ENCODE measurements at regions not wholly inside any gene's neighbourhood (a gene's known extent, or its start where the extent isn't known, plus 50 kb on each side); places are given as distances from the start of the nearest gene placed in this dataset.
"Not testable (repeated sequence)": the region's sequence is repeated elsewhere in the genome, so short reads cannot be mapped to it uniquely, and the experiment has no call there.

DNA sequence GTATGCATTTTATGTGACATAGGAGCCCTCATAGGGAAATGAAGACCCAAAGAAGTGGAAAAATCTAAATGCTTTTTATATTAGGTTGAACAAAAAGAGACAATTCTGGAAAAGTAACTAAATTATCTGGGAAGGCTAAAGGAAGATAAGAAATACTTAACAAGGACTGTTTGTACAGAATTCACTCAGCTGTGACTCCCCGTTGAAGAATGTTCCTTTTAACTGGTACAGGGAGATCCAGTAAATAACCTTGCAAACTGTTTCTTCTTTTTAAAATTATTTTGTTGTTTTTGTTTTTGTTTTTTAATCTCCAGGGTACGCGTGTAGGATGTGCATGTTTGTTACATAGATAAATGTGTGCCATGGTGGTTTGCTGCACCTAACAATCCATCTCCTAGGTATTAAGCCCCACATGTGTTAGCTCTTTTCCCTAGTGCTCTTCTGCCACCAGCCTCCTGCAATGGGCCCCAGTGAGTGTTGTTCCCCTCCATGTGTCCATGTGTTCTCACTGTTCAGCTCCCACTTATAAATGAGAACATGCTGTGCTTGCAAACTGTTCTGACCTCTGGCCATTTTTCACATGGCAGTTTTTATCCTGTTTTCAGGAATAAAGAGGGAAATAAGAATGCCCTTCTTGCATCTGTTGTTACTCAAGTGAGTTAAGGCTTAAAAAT lies 81.7 kb downstream of the PWWP3B start:
- Histone ChIP-seq H4K20me1 (ENCODE audit: insufficient read depth, low read length) (no peaks in the 10 kb centered on the region), H3K27ac (ENCODE audit: low read length) (no peak overlapping the region)

DNA sequence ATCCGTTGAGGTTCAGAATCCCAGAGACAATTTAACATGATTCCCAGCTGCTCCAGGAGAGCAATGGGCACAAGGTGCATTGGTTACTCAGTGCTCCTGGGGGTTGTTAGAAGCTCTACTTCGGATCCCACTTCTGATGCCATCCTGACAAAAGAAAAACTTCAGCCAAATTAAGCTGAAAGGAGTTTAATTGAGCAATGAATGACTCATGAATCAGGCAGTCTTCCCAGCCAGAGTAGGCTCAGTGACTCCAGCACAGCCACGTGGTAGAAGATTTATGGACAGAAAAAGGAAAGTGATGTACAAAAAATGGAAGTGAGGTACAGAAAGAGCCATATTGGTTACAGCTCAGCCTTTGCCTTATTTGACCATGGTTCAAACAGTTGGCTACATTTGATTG lies 95.7 kb downstream of the PWWP3B start:
- Histone ChIP-seq H3K9ac (ENCODE audit: low read length) (no peak overlapping the region), H3K9me3 (ENCODE audit: insufficient read depth, low read length) (no peaks in the 10 kb centered on the region), H3K36me3 (replicated peaks; ENCODE audit: low read depth, low read length) (no peaks in the 10 kb centered on the region), H3K27ac (ENCODE audit: low read length) (no peak overlapping the region), H2AFZ (ENCODE audit: low read depth, low read length) (no peak overlapping the region), H3K79me2 (ENCODE audit: low read length) (no peaks in the 10 kb centered on the region), H4K20me1 (ENCODE audit: insufficient read depth, low read length) (no peaks in the 10 kb centered on the region), H3K4me3 (ENCODE audit: low read length) (no peak overlapping the region), H3K4me1 (ENCODE audit: low read length) (no peaks in the 10 kb centered on the region), H3K4me2 (ENCODE audit: low read length) (no peak overlapping the region), H3K27me3 (ENCODE audit: low read depth, low read length) (no peaks in the 10 kb centered on the region)
- no peak for TF ChIP-seq EZH2phosphoT487 (IDR thresholded peaks at IDR 0.05; ENCODE audit: low read depth)
- TF ChIP-seq, protein P1, sequence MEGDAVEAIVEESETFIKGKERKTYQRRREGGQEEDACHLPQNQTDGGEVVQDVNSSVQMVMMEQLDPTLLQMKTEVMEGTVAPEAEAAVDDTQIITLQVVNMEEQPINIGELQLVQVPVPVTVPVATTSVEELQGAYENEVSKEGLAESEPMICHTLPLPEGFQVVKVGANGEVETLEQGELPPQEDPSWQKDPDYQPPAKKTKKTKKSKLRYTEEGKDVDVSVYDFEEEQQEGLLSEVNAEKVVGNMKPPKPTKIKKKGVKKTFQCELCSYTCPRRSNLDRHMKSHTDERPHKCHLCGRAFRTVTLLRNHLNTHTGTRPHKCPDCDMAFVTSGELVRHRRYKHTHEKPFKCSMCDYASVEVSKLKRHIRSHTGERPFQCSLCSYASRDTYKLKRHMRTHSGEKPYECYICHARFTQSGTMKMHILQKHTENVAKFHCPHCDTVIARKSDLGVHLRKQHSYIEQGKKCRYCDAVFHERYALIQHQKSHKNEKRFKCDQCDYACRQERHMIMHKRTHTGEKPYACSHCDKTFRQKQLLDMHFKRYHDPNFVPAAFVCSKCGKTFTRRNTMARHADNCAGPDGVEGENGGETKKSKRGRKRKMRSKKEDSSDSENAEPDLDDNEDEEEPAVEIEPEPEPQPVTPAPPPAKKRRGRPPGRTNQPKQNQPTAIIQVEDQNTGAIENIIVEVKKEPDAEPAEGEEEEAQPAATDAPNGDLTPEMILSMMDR (IDR thresholded peaks at IDR 0.05; ENCODE audit: low read depth, low read length): no peak

More for the DNA sequence above, 81.7 kb downstream of the PWWP3B start:
- H3K4me1 ChIP-seq (ENCODE audit: low read length): no peaks in the 10 kb centered on the region
- H3K9me3 ChIP-seq (ENCODE audit: insufficient read depth, low read length): no peaks in the 10 kb centered on the region
- TF ChIP-seq EZH2phosphoT487 (IDR thresholded peaks at IDR 0.05; ENCODE audit: low read depth): no peak
- TF ChIP-seq, protein P1 (IDR thresholded peaks at IDR 0.05; ENCODE audit: low read depth, low read length): no peak
- H3K79me2 ChIP-seq (ENCODE audit: low read length): no peaks in the 10 kb centered on the region
- H3K4me3 ChIP-seq (ENCODE audit: low read length): no peak overlapping the region
- no peak overlapping the region for H3K4me2 ChIP-seq (ENCODE audit: low read length)
- H2AFZ ChIP-seq (ENCODE audit: low read depth, low read length): no peak overlapping the region
- no peaks in the 10 kb centered on the region for H3K36me3 ChIP-seq (replicated peaks; ENCODE audit: low read depth, low read length)
- H3K27me3 ChIP-seq (ENCODE audit: low read depth, low read length): no peaks in the 10 kb centered on the region
- H3K9ac ChIP-seq (ENCODE audit: low read length): no peak overlapping the region

DNA sequence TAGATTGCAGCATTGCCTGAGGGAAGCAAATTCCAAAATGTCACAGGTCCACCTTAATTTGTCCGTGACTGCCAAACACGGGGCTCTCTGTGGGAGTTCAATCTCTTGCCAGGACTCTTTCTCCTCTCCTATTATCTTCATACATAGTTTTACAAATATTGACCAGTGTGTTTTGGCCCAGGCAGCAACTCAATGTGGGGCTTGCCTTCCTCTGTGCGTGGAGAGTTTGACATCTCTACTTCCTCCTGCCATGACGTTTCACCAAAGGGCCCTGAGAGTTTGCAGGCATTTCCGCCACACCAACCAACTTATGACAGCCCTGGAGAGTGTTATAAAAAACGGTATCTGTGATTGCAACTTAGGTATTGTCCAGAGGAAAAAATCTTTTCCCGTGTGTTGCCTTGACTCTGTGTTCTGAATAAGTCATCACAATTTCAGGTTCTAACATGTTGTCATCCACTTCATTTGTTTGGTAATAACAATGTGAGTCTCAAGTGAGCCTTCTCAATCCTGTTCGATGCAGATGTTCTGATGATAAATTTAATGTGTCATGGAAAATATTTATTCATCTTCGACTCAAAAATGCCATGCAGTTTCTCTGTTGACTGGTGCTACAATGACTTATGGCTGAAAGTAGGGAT lies 106.0 kb downstream of the PWWP3B start:
- not testable (repeated sequence) for H3K4me3 ChIP-seq (ENCODE audit: low read length); H3K27ac ChIP-seq (ENCODE audit: low read length); H3K9ac ChIP-seq (ENCODE audit: low read length); H4K20me1 ChIP-seq (ENCODE audit: insufficient read depth, low read length); H3K4me2 ChIP-seq (ENCODE audit: low read length); H3K79me2 ChIP-seq (ENCODE audit: low read length); H3K36me3 ChIP-seq (replicated peaks; ENCODE audit: low read depth, low read length); H2AFZ ChIP-seq (ENCODE audit: low read depth, low read length); H3K27me3 ChIP-seq (ENCODE audit: low read depth, low read length); H3K9me3 ChIP-seq (ENCODE audit: insufficient read depth, low read length); H3K4me1 ChIP-seq (ENCODE audit: low read length)

DNA sequence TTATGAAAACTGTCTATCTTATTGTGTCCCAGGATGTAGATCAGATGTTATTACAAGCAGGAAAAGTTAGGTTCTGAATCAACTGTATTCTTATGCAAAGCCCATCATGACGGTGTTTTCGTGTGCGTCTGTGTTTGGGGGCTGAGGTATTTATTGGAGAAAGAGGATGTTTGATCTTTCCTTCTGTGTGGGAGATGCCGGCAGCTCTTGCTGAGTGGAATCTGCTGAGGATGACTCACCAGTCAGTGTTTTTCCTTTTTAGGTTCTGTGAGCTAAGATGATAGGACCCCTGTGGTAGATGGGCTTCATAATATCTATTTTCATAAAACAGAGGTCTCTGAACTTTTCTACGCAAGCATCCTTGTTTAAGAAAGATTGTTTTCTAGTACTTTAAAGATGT lies 107.1 kb downstream of the PWWP3B start:
- not testable (repeated sequence) for H3K36me3 ChIP-seq (replicated peaks; ENCODE audit: low read depth, low read length); H3K9me3 ChIP-seq (ENCODE audit: insufficient read depth, low read length); H3K27ac ChIP-seq (ENCODE audit: low read length); H3K27me3 ChIP-seq (ENCODE audit: low read depth, low read length); H3K79me2 ChIP-seq (ENCODE audit: low read length); H3K4me1 ChIP-seq (ENCODE audit: low read length); H3K4me3 ChIP-seq (ENCODE audit: low read length); H2AFZ ChIP-seq (ENCODE audit: low read depth, low read length); H4K20me1 ChIP-seq (ENCODE audit: insufficient read depth, low read length); H3K9ac ChIP-seq (ENCODE audit: low read length); H3K4me2 ChIP-seq (ENCODE audit: low read length)

DNA sequence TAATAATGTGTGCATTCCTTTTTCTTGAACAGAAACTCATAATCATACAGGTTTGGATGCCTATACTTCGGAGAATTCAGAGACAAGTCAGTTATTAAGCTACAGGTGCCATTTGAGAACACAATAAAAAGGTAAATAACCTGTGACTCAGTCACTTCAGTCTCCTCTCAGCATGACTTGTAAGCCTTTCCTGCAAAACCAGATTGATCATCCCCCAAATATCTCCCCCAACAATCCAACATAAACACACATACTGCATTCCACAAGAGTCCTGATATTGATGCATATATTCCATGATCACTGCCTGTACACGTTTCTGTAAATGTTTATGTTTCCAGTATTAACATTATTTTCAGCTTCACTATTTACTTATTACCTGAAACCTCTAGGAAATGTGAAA lies 110.8 kb downstream of the PWWP3B start:
- TF ChIP-seq, protein P1 (IDR thresholded peaks at IDR 0.05; ENCODE audit: low read depth, low read length): no peak
- TF ChIP-seq EZH2phosphoT487 (IDR thresholded peaks at IDR 0.05; ENCODE audit: low read depth): no peak

More for the DNA sequence above, 110.8 kb downstream of the PWWP3B start:
- no peak overlapping the region for H2AFZ ChIP-seq (ENCODE audit: low read depth, low read length)
- no peaks in the 10 kb centered on the region for H3K27me3 ChIP-seq (ENCODE audit: low read depth, low read length)
- H3K9ac ChIP-seq (ENCODE audit: low read length): no peak overlapping the region
- H3K4me2 ChIP-seq (ENCODE audit: low read length): no peak overlapping the region
- H3K4me1 ChIP-seq (ENCODE audit: low read length): no peaks in the 10 kb centered on the region
- H3K36me3 ChIP-seq (replicated peaks; ENCODE audit: low read depth, low read length): no peaks in the 10 kb centered on the region
- no peak overlapping the region for H3K27ac ChIP-seq (ENCODE audit: low read length)
- no peaks in the 10 kb centered on the region for H4K20me1 ChIP-seq (ENCODE audit: insufficient read depth, low read length)
- H3K9me3 ChIP-seq (ENCODE audit: insufficient read depth, low read length): no peaks in the 10 kb centered on the region
- no peak overlapping the region for H3K4me3 ChIP-seq (ENCODE audit: low read length)
- no peaks in the 10 kb centered on the region for H3K79me2 ChIP-seq (ENCODE audit: low read length)
